SK-N-SH (cell line): ENCODE measurements at regions not wholly inside any gene's neighbourhood (a gene's known extent, or its start where the extent isn't known, plus 50 kb on each side); places are given as distances from the start of the nearest gene placed in this dataset.

Source experiments
- CTCF ChIA-PET: fragments of 300-600, 350-600 bp; formaldehyde crosslinking; extraction: SDS; loops from one replicate; lab custom pipeline; 2021; lab: Yijun Ruan, JAX
- POLR2A ChIA-PET: fragments of 350-600 bp; sonication (Branson Sonifier 250); formaldehyde crosslinking; extraction: SDS; loops from one replicate; lab custom pipeline; 2020; ENCODE audit warnings: antibody characterized with exemption, inconsistent platforms; lab: Yijun Ruan, JAX
- DNase-seq: peaks from one replicate; pipeline ENCODE4 v3.0.0; 2012
- H2AFZ ChIP-seq: fragments of 200-600 bp; sonication (generic); 2 replicates; pipeline ENCODE4 v1.8.1; 2016; ENCODE audit warnings: antibody characterized with exemption, mild to moderate bottlenecking, low read depth
- H3F3A ChIP-seq: fragments of 200-600 bp; sonication (generic); replicated peaks from 2 replicates; pipeline ENCODE3; 2016; ENCODE audit warnings: antibody characterized with exemption, mild to moderate bottlenecking; ENCODE audit not compliant: insufficient read depth
- H3K27ac ChIP-seq, 2 experiments: fragments of 200-500 bp in 1 of 2; fragments of 200-600 bp in 1 of 2; sonication (Bioruptor generic) in 1 of 2; sonication (generic), shearing (Covaris generic) in 1 of 2; 2 replicates each; pipeline versions ENCODE4 v1.5.1 to v1.6.1; 2014 to 2016; ENCODE audit warnings: low read depth in 2 of 2, inconsistent platforms in 1 of 2, low read length in 1 of 2, mild to moderate bottlenecking in 1 of 2, mixed read lengths in 1 of 2
- H3K27me3 ChIP-seq: fragments of 200-600 bp; sonication (generic), shearing (Covaris generic); 2 replicates; pipeline ENCODE4 v1.6.1; 2016; ENCODE audit warnings: mixed run types; ENCODE audit not compliant: insufficient read depth
- H3K36me3 ChIP-seq, 2 experiments: fragments of 200-500 bp in 1 of 2; fragments of 200-600 bp in 1 of 2; sonication (Bioruptor generic) in 1 of 2; sonication (generic) in 1 of 2; replicated peaks in 1 of 2; 2 replicates each; pipeline versions ENCODE3 to v1.5.1; 2014 to 2016; ENCODE audit warnings: low read length in 1 of 2, mild to moderate bottlenecking in 1 of 2; ENCODE audit not compliant: insufficient read depth in 2 of 2, control insufficient read depth in 1 of 2
- H3K4me1 ChIP-seq, 2 experiments: fragments of 200-500 bp in 1 of 2; fragments of 200-600 bp in 1 of 2; sonication (Bioruptor generic) in 1 of 2; sonication (generic), shearing (Covaris generic) in 1 of 2; 2 replicates each; pipeline versions ENCODE4 v1.5.1 to v1.6.1; 2014 to 2016; ENCODE audit warnings: low read depth in 1 of 2, low read length in 1 of 2, mixed run types in 1 of 2; ENCODE audit not compliant: insufficient read depth in 2 of 2, control insufficient read depth in 1 of 2
- H3K4me2 ChIP-seq: fragments of 200-600 bp; sonication (generic), shearing (Covaris generic); 2 replicates; pipeline ENCODE4 v1.6.1; 2017; ENCODE audit warnings: mixed run types
- H3K4me3 ChIP-seq, 2 experiments: fragments of 200-500 bp in 1 of 2; fragments of 200-600 bp in 1 of 2; sonication (Bioruptor generic) in 1 of 2; sonication (generic), shearing (Covaris generic) in 1 of 2; 2 replicates each; pipeline versions ENCODE4 v1.5.1 to v1.8.1; 2014 to 2016; ENCODE audit warnings: low read depth in 2 of 2, inconsistent platforms in 1 of 2, low read length in 1 of 2, mild to moderate bottlenecking in 1 of 2, mixed read lengths in 1 of 2, moderate library complexity in 1 of 2
- H3K79me2 ChIP-seq: fragments of 200-600 bp; sonication (generic); 2 replicates; pipeline ENCODE4 v1.8.1; 2017; ENCODE audit warnings: mild to moderate bottlenecking; ENCODE audit not compliant: insufficient read depth
- H3K9ac ChIP-seq: fragments of 200-600 bp; sonication (generic); 2 replicates; pipeline ENCODE4 v1.6.1; 2017; ENCODE audit warnings: mixed run types
- H3K9me2 ChIP-seq: fragments of 200-600 bp; sonication (generic); 2 replicates; pipeline ENCODE4 v1.6.1; 2017; ENCODE audit warnings: mixed run types
- H3K9me3 ChIP-seq: fragments of 200-600 bp; sonication (generic); 2 replicates; pipeline ENCODE4 v1.6.1; 2017; ENCODE audit warnings: mixed run types, mild to moderate bottlenecking, moderate library complexity
- H4K20me1 ChIP-seq: fragments of 200-600 bp; sonication (generic); 2 replicates; pipeline ENCODE4 v1.6.1; 2017; ENCODE audit warnings: mild to moderate bottlenecking, mixed run types; ENCODE audit not compliant: insufficient read depth
- CHD2 ChIP-seq: fragments of 150-350 bp; IDR thresholded peaks from 2 replicates; pipeline ENCODE4 v1.6.1; 2018; ENCODE audit warnings: low read length; ENCODE audit not compliant: partially characterized antibody
- ELF1 ChIP-seq: IDR thresholded peaks from 2 replicates; pipeline ENCODE4 v1.4.0; 2012
- EP300 ChIP-seq, 2 experiments: IDR thresholded peaks; 2 replicates each; pipeline versions ENCODE4 v1.4.0 to v1.6.1; 2012; ENCODE audit warnings: borderline replicate concordance in 1 of 2, low read depth in 1 of 2, low read length in 1 of 2
- FOXM1 ChIP-seq: IDR thresholded peaks from 2 replicates; pipeline ENCODE4 v1.4.0; 2012; ENCODE audit warnings: low read depth, mild to moderate bottlenecking
- GABPA ChIP-seq: IDR thresholded peaks from 2 replicates; pipeline ENCODE4 v1.4.0; 2012; ENCODE audit warnings: low read depth, mild to moderate bottlenecking
- GATA2 ChIP-seq: sonication (generic); formaldehyde crosslinking; IDR thresholded peaks from 2 replicates; pipeline ENCODE4 v1.5.0; 2020; ENCODE audit warnings: mild to moderate bottlenecking, missing genetic modification reagents
- MAX ChIP-seq: IDR thresholded peaks from 2 replicates; pipeline ENCODE4 v1.4.0; 2012; ENCODE audit warnings: low read depth
- NFIC ChIP-seq: IDR thresholded peaks from 2 replicates; pipeline ENCODE4 v1.4.0; 2012; ENCODE audit warnings: borderline replicate concordance
- NRF1 ChIP-seq: IDR thresholded peaks from 2 replicates; pipeline ENCODE4 v1.6.1; 2012; ENCODE audit warnings: low read depth, mild to moderate bottlenecking, low read length
- POLR2AphosphoS5 ChIP-seq: IDR thresholded peaks from 2 replicates; pipeline ENCODE4 v1.6.1; 2012; ENCODE audit warnings: low read depth, low read length
- RAD21 ChIP-seq: IDR thresholded peaks from 2 replicates; pipeline ENCODE4 v1.6.1; 2012; ENCODE audit warnings: mild to moderate bottlenecking, low read length
- RCOR1 ChIP-seq: fragments of 150-350 bp; IDR thresholded peaks from 2 replicates; pipeline ENCODE4 v1.6.1; 2017; ENCODE audit warnings: antibody characterized with exemption, low read length
- REST ChIP-seq: IDR thresholded peaks from 2 replicates; pipeline ENCODE4 v1.6.1; 2012; ENCODE audit warnings: mild to moderate bottlenecking, low read depth, low read length, moderate library complexity
- RFX5 ChIP-seq: IDR thresholded peaks from 2 replicates; pipeline ENCODE4 v1.6.1; 2012; ENCODE audit warnings: mild to moderate bottlenecking, improper control_type of control experiment, low read length
- RXRA ChIP-seq: IDR thresholded peaks from 2 replicates; pipeline ENCODE4 v1.4.0; 2012; ENCODE audit warnings: low read depth, mild to moderate bottlenecking, borderline replicate concordance
- SMC3 ChIP-seq: IDR thresholded peaks from 2 replicates; pipeline ENCODE4 v1.6.1; 2012; ENCODE audit warnings: low read depth, low read length, improper control_type of control experiment
- TEAD4 ChIP-seq: IDR thresholded peaks from 2 replicates; pipeline ENCODE4 v1.4.0; 2012; ENCODE audit warnings: mild to moderate bottlenecking, borderline replicate concordance; ENCODE audit not compliant: insufficient read depth
- USF1 ChIP-seq: IDR thresholded peaks from 2 replicates; pipeline ENCODE4 v1.4.0; 2012; ENCODE audit warnings: low read depth, borderline replicate concordance
- YY1 ChIP-seq: IDR thresholded peaks from 2 replicates; pipeline ENCODE4 v1.4.0; 2012; ENCODE audit warnings: low read depth, mild to moderate bottlenecking
- WGBS: methylation state at CpG from one replicate; pipeline ENCODE4 v1.1.6; 2017; ENCODE audit warnings: low lambda C conversion rate; 5-methylcytosine and 5-hydroxymethylcytosine counted together

GRCh38 chr4:189117426-189117825 lies 823.2 kb upstream of the FRG1 start:
- ChIA-PET CTCF (interaction anchor here (0.7 kb wide), 1 partner anchor 153 kb away, joined by 3 read pairs; no protein-coding TSS in a partner anchor), POLR2A (no interaction called here)

More at GRCh38 chr4:189117426-189117825, 823.2 kb upstream of the FRG1 start:
- no peaks in the 10 kb centered on the region for H3F3A ChIP-seq
- DNase-seq = no peak
- TF ChIP-seq YY1 (no peak), SMC3 (no peak), RXRA (no peak), RCOR1 (no peak), ELF1 (no peak), CHD2 (no peak), EP300 (IDR thresholded peaks at IDR 0.05; ENCODE audit: borderline replicate concordance in 1 of 2, low read depth in 1 of 2, low read length in 1 of 2) (no peak), USF1 (no peak), TEAD4 (no peak), NRF1 (no peak), REST (no peak), NFIC (no peak), GATA2 (CRISPR knock-in tag) (no peak), POLR2AphosphoS5 (no peak), RFX5 (no peak), MAX (no peak), RAD21 (no peak), FOXM1 (no peak), GABPA (no peak)
- no peaks in the 10 kb centered on the region for H4K20me1 ChIP-seq
- H3K79me2 ChIP-seq = no peaks in the 10 kb centered on the region
- no peak overlapping the region for H3K4me2 ChIP-seq
- H3K36me3 ChIP-seq = no peaks in the 10 kb centered on the region
- H3K27ac ChIP-seq = no peak overlapping the region
- H3K9me2 ChIP-seq = no peaks in the 10 kb centered on the region
- H3K4me3 ChIP-seq = no peak overlapping the region
- no peak overlapping the region for H2AFZ ChIP-seq
- no peaks in the 10 kb centered on the region for H3K27me3 ChIP-seq
- no peaks in the 10 kb centered on the region for H3K4me1 ChIP-seq
- 88% methylated on average over 1 of the region's 1 CpG for WGBS
- no peak overlapping the region for H3K9ac ChIP-seq
- no peaks in the 10 kb centered on the region for H3K9me3 ChIP-seq
